GM18861 (cell line): ENCODE measurements at regions not wholly inside any gene's neighbourhood (a gene's known extent, or its start where the extent isn't known, plus 50 kb on each side); places are given as distances from the start of the nearest gene placed in this dataset.
"Not testable (repeated sequence)": the region's sequence is repeated elsewhere in the genome, so short reads cannot be mapped to it uniquely, and the experiment has no call there.

Source experiments
- ATAC-seq: cut with Tn5 transposase; IDR thresholded peaks from one replicate; pipeline ENCODE4 v1.9.1; 2021; ENCODE audit not compliant: unreplicated experiment

- no peak for ATAC-seq
Measured at GRCh38 chr11:29495676-29496075, 521.2 kb downstream of the KCNA4 start.

GRCh38 chr11:29490938-29491337 is 525.9 kb downstream of the KCNA4 start:
- no peak for ATAC-seq

GRCh38 chr11:29486301-29486700 is 530.5 kb downstream of the KCNA4 start:
- no peak for ATAC-seq

- ATAC-seq: no peak
Measured at GRCh38 chr11:29485641-29486040, 531.2 kb downstream of the KCNA4 start.

GRCh38 chr11:29484548-29484947 is 532.3 kb downstream of the KCNA4 start:
- no peak for ATAC-seq

- ATAC-seq: no peak
Measured at GRCh38 chr11:29483831-29484230, 533.0 kb downstream of the KCNA4 start.

- no peak for ATAC-seq
Measured at GRCh38 chr11:29482510-29482909, 534.3 kb downstream of the KCNA4 start.

- ATAC-seq: no peak
Measured at GRCh38 chr11:29481738-29482137, 535.1 kb downstream of the KCNA4 start.

GRCh38 chr11:29480981-29481380 is 535.8 kb downstream of the KCNA4 start:
- ATAC-seq: no peak

GRCh38 chr11:29458252-29458651 is 558.6 kb downstream of the KCNA4 start:
- ATAC-seq: no peak

GRCh38 chr11:29452146-29452545 is 564.7 kb downstream of the KCNA4 start:
- no peak for ATAC-seq

GRCh38 chr11:29449281-29450074 is 567.4 kb downstream of the KCNA4 start:
- ATAC-seq: no peak

GRCh38 chr11:29448246-29448877 is 568.5 kb downstream of the KCNA4 start:
- ATAC-seq: no peak

- ATAC-seq: no peak
Measured at GRCh38 chr11:29447821-29448220, 569.0 kb downstream of the KCNA4 start.

- no peak for ATAC-seq
Measured at GRCh38 chr11:29446132-29446531, 570.7 kb downstream of the KCNA4 start.

- not testable (repeated sequence) for ATAC-seq
Measured at GRCh38 chr11:29445191-29445590, 571.6 kb downstream of the KCNA4 start.

- no peak for ATAC-seq
Measured at GRCh38 chr11:29438815-29439214, 578.0 kb downstream of the KCNA4 start.

GRCh38 chr11:29435421-29435820 is 581.4 kb downstream of the KCNA4 start:
- no peak for ATAC-seq

- ATAC-seq: no peak
Measured at GRCh38 chr11:29432719-29433325, 584.0 kb downstream of the KCNA4 start.

- no peak for ATAC-seq
Measured at GRCh38 chr11:29405305-29405704, 611.5 kb downstream of the KCNA4 start.

- ATAC-seq: no peak
Measured at GRCh38 chr11:29395555-29396072, 621.2 kb downstream of the KCNA4 start.

GRCh38 chr11:29389793-29390192 is 627.0 kb downstream of the KCNA4 start:
- no peak for ATAC-seq
